SJSA1 (cell line): ENCODE measurements at regions not wholly inside any gene's neighbourhood (a gene's known extent, or its start where the extent isn't known, plus 50 kb on each side); places are given as distances from the start of the nearest gene placed in this dataset.

Experiments
- DNase-seq, 2 experiments: peaks; one replicate each; pipeline ENCODE4 v3.0.0-alpha.2; 2015 to 2020; ENCODE audit warnings: low spot score in 2 of 2, low read depth in 1 of 2
- H3K27ac ChIP-seq: fragments of 250-450 bp; sonication (Bioruptor Pico); 2 replicates; pipeline ENCODE4 v1.5.1; 2020; ENCODE audit warnings: mild to moderate bottlenecking, moderate library complexity
- H3K27me3 ChIP-seq: fragments of 250-450 bp; sonication (Bioruptor Pico); replicated peaks from 2 replicates; pipeline ENCODE4 v1.5.1; 2020; ENCODE audit warnings: mild to moderate bottlenecking, moderate library complexity
- H3K36me3 ChIP-seq: fragments of 250-450 bp; sonication (Bioruptor Pico); 2 replicates; pipeline ENCODE4 v1.5.1; 2020; ENCODE audit warnings: mild to moderate bottlenecking
- H3K4me1 ChIP-seq: fragments of 250-450 bp; sonication (Bioruptor Pico); replicated peaks from 2 replicates; pipeline ENCODE4 v1.6.1; 2021; ENCODE audit warnings: mild to moderate bottlenecking
- H3K4me3 ChIP-seq: fragments of 250-450 bp; sonication (Bioruptor Pico); 2 replicates; pipeline ENCODE4 v1.5.1; 2020; ENCODE audit warnings: mild to moderate bottlenecking
- H3K9me3 ChIP-seq: fragments of 250-450 bp; sonication (Bioruptor Pico); replicated peaks from 2 replicates; pipeline ENCODE4 v1.5.1; 2020; ENCODE audit warnings: mild to moderate bottlenecking

DNA sequence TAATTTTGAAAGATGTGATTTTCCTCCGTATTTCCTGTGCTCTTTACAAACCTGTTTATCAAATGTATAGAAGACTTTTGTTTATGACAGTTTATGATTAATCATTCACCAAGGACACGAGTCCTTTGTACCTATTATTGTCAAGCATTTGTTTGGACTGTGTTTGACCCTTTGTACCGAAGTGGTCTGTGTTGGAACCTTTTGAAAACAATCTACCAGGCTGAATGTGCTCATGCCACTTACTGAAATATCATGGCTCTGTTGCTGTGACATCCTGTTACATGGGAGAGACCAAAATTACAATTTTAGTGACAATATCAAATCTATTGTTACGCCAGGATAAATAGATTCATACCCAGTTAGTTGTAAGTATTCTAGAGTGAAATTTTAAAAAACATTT, 193.6 kb downstream of the IRS2 start:
- Histone ChIP-seq H3K4me1 (no peaks in the 10 kb centered on the region), H3K4me3 (no peak overlapping the region), H3K9me3 (no peaks in the 10 kb centered on the region), H3K27ac (no peak overlapping the region), H3K36me3 (no peaks in the 10 kb centered on the region), H3K27me3 (peaks cover 42% of the 10 kb centered on the region)
- no peak for DNase-seq

DNA sequence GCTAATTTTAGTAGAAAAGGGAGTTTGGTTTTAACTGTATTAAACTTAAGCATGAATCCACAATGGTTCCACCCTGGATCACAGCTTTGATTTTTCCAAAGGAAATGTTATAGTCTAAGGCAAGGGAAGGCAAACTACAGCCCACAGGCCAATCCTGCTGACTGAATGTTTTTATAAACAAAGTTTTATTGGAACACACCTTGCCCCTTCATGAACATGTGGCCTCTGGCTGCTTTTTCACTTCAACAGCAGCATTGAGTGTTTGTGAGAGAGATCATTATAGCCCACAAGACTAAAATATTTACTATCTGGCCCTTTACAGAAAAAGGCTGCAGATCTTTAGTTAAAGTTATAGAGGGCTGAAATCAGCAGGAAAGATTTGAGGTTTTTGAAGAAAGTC, 198.7 kb downstream of the IRS2 start:
- Histone ChIP-seq H3K9me3 (no peaks in the 10 kb centered on the region), H3K4me3 (no peak overlapping the region), H3K36me3 (no peaks in the 10 kb centered on the region), H3K27me3 (peaks cover 78% of the 10 kb centered on the region), H3K4me1 (no peaks in the 10 kb centered on the region), H3K27ac (no peak overlapping the region)
- no peak for DNase-seq

- peaks cover 76% of the 10 kb centered on the region for H3K27me3 ChIP-seq
- no peak for DNase-seq
- H3K4me3 ChIP-seq, result no peak overlapping the region
These were observed 199.7 kb downstream of the IRS2 start for GRCh38 chr13:109586509-109587346.

GRCh38 chr13:109584844-109585361, 201.5 kb downstream of the IRS2 start:
- H3K36me3 ChIP-seq, result no peaks in the 10 kb centered on the region
- no peaks in the 10 kb centered on the region for H3K4me1 ChIP-seq
- no peaks in the 10 kb centered on the region for H3K9me3 ChIP-seq
- DNase-seq, result peak in 1 of 2 experiments; percentile 49
- no peak overlapping the region for H3K27ac ChIP-seq
- H3K4me3 ChIP-seq, result no peak overlapping the region
- peaks cover 86% of the 10 kb centered on the region for H3K27me3 ChIP-seq

More at GRCh38 chr13:109586509-109587346, 199.7 kb downstream of the IRS2 start:
- H3K27ac ChIP-seq, result no peak overlapping the region
- H3K9me3 ChIP-seq, result no peaks in the 10 kb centered on the region
- H3K4me1 ChIP-seq, result no peaks in the 10 kb centered on the region
- no peaks in the 10 kb centered on the region for H3K36me3 ChIP-seq

DNA sequence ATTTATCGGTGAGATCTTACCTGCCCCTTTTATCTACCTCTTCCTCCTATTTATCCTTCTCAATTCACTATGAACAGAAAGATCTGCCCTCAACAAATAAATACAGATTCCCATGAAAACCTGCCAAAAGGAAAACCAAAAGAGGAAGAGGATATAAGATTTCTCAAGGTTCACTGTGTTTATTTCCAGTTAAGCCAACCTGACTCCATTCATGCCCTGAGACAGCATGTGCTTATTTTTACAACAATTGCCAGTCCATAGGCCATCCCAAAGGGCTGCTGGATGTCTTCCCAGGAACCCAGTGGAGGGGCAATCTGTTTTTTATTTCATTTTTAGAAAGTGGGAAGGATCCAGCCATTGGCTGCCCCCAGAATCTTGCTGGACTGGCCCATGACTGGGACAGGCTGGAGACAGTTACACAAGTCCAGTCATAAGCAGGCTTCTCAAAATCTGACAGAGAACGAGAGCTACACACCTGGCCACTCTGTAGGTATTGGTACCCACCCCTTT, 209.1 kb downstream of the IRS2 start:
- H3K36me3 ChIP-seq, result no peaks in the 10 kb centered on the region
- no peak overlapping the region for H3K4me3 ChIP-seq
- peaks cover 36% of the 10 kb centered on the region for H3K27me3 ChIP-seq
- no peak for DNase-seq
- no peak overlapping the region for H3K27ac ChIP-seq
- H3K9me3 ChIP-seq, result no peaks in the 10 kb centered on the region
- no peaks in the 10 kb centered on the region for H3K4me1 ChIP-seq

DNA sequence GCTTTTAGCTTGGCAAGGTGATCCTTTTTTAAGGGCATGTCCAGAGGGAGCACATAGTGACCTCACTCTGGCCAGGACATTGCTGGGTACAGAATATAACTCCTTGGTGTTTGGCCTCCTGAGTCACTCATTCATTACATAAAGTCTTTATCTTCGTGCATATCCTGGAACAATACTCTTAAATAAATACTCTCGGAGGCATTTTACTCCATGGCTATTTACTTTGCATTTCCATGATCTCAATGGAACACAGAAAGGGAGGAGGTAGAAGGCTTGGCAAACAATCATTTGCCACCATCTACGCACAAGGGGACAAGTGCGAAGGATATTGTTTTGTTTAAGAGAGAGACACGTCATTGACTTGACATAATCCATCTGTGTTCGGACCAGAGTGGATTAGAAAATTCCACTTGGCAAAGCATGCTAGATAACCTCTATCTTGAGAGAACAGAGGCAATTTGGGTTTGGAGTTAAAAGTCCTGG, 210.0 kb downstream of the IRS2 start:
- Histone ChIP-seq H3K27me3 (peaks cover 34% of the 10 kb centered on the region), H3K4me3 (no peak overlapping the region), H3K36me3 (no peaks in the 10 kb centered on the region), H3K4me1 (no peaks in the 10 kb centered on the region), H3K27ac (no peak overlapping the region), H3K9me3 (no peaks in the 10 kb centered on the region)
- no peak for DNase-seq

DNA sequence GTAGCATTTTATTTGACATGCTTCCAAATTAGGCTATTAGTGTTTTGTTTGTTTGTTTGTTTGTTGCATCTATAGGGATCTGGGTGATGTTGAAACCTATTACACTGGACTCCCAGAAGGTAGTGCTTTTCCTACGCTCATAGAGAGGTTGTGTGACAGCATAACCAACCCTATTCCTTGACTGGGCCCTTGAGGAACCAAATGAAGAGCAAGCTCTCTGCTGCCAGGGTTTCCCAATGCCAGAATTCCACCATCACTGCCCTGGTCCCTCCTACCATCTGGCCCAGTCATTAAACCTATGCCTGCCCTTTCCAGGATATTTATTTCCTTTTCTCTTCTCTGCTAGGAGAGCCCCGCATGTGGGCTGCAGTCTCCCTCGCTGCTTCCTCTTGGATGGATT, 210.6 kb downstream of the IRS2 start:
- peaks cover 29% of the 10 kb centered on the region for H3K27me3 ChIP-seq
- no peak overlapping the region for H3K27ac ChIP-seq
- DNase-seq, result no peak
- H3K4me1 ChIP-seq, result no peaks in the 10 kb centered on the region
- no peaks in the 10 kb centered on the region for H3K9me3 ChIP-seq
- H3K36me3 ChIP-seq, result no peaks in the 10 kb centered on the region
- H3K4me3 ChIP-seq, result no peak overlapping the region

DNA sequence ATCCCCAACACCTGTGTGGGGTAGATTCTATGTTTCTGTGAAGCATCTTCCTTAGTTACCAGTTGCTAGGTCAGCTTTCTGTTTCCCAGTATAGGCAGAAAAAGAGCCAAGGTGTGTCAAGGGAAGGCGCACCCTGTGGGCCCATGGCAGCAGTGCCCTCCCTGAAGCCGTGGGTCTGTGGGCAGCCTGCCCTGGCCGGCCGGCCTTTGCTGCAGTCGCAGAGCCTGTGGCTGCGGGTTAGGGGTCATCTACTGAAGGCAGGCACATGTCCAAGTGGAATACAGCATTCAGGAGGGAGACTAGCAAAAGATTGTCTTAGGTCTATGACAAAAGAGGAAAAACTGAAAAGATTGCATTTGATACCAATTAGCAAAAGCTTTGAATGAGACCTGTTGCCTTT, 214.0 kb downstream of the IRS2 start:
- Histone ChIP-seq H3K4me1 (no peaks in the 10 kb centered on the region), H3K27me3 (peaks cover 14% of the 10 kb centered on the region; the same call in 1 of the 2 replicates), H3K4me3 (no peak overlapping the region), H3K9me3 (no peaks in the 10 kb centered on the region), H3K27ac (no peak overlapping the region), H3K36me3 (no peaks in the 10 kb centered on the region)
- DNase-seq, result no peak

DNA sequence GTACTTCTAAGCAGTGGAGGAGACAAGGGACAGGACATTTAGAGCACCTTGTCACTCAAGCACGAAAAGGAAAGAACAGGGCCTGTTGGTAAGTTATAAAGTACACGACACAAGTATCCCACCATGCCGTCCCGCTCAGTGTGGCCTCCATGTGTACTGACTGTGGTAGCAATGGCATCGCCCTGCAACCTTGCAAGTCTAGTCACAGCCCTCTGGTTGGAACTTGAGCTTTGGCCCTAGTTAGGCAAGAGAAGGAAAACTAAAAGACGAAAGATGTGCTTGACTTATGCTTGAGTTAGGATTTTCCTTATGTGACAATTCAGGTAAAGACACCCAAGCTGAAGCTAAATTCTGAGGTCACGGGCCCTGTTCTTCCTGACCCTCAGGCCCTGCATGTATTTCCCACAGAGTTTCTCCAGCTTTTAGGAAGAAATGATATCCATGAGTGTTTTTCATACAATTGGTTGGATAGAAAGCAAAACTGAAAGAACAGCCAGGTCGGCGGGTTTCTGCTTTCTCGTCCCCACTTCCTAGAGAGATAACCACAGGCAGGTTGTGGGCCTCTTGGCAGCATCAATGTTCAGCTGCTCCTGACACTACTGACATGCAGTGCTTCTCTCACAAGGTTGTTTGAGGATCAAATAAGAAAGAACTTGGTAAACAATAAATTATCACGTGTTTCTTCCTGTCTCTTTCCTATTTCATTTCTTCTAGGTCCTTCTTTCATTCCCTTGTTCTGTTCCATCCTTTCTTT, 216.2 kb downstream of the IRS2 start:
- peaks cover 14% of the 10 kb centered on the region; the same call in 1 of the 2 replicates for H3K27me3 ChIP-seq
- H3K36me3 ChIP-seq, result no peaks in the 10 kb centered on the region
- no peaks in the 10 kb centered on the region for H3K4me1 ChIP-seq
- no peak overlapping the region for H3K4me3 ChIP-seq
- no peak overlapping the region for H3K27ac ChIP-seq
- H3K9me3 ChIP-seq, result no peaks in the 10 kb centered on the region
- no peak for DNase-seq

DNA sequence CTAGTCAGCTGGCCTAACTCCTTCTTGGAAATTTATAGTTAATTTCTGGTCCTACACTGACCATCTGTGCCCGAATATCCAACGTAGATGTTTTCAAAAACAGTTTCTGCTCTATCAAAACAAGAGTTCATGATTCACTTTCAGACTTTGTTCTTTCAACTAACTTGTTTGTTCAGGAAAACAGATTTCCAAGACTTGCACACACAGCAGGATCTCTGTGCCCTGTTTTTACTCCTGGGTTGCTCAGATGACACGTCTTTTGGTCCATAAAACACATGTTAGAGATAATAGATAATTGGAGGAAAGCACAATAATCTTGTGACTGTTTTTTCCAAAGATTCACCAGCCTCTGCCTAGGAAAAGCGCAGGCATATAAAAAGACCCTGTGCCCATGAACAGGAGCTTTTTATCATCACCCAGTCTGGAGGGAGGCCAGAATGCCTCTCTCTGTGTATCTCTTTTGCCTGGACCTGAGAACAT, 218.0 kb downstream of the IRS2 start:
- Histone ChIP-seq H3K36me3 (no peaks in the 10 kb centered on the region), H3K4me1 (no peaks in the 10 kb centered on the region), H3K27ac (no peak overlapping the region), H3K9me3 (no peaks in the 10 kb centered on the region; the same call in 1 of the 2 replicates), H3K4me3 (no peak overlapping the region), H3K27me3 (peaks cover 21% of the 10 kb centered on the region)
- DNase-seq, result no peak

DNA sequence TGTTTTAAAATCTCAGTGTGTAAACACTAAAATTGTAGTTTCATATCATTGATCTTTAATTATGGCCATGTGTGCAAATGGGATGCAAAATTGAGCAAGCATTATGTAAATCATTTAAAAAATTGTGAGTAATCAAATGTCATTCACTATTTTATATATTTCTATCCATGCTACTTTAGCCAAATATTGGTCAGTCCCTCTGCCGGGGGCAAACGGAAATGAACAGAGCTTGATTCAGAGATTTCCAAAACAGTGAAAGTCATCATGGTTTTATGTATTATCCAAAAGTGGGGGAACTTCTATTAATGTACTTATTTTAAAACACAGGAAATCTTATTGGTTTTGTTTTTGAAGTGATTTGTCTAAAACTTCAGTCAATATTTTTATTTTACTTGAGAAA, 219.1 kb downstream of the IRS2 start:
- Histone ChIP-seq H3K36me3 (no peaks in the 10 kb centered on the region), H3K27me3 (peaks cover 21% of the 10 kb centered on the region), H3K4me1 (no peaks in the 10 kb centered on the region), H3K9me3 (no peaks in the 10 kb centered on the region; the same call in 1 of the 2 replicates), H3K27ac (no peak overlapping the region), H3K4me3 (no peak overlapping the region)
- DNase-seq, result no peak

DNA sequence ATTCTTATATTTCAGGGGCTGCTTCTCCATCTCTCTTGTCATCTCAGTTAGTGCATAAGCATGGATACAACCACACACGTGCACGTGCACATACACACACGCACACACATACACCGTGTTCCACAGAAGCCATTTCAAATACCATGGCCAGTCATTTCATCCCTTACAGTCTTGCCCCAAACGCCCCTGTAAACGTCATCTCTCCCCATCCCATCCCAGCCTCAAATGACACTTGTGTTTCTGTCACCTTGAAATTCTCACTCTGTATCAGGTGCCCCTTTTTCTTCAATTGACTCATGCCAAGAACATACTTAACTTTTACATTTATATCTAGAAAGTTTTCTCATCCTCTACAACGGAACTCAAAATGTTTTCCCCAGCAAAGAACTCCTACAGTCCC, 220.5 kb downstream of the IRS2 start:
- H3K4me3 ChIP-seq, result no peak overlapping the region
- H3K9me3 ChIP-seq, result no peaks in the 10 kb centered on the region; the same call in 1 of the 2 replicates
- peaks cover 20% of the 10 kb centered on the region for H3K27me3 ChIP-seq
- H3K4me1 ChIP-seq, result no peaks in the 10 kb centered on the region
- H3K36me3 ChIP-seq, result no peaks in the 10 kb centered on the region
- H3K27ac ChIP-seq, result no peak overlapping the region
- no peak for DNase-seq

DNA sequence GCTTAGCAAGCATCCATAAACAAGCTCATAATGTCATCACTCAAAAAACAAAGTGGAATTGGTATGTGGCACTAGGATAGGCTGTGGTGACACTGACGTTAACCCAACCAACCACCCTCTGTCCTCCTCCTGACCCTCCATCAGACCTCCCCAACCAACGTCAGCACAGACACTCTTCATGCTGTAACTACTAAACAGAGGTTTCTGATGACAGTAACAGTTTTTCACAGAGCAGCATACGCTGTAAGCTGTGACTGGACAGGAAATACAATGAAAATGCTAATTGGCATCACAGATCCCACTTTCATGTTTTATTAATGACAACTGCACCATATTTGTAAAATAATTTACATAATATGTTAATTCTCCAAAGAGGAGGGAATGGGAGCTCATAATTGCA, 238.0 kb downstream of the IRS2 start:
- DNase-seq, result no peak
- Histone ChIP-seq H3K27ac (no peak overlapping the region), H3K4me1 (no peaks in the 10 kb centered on the region)

More for the DNA sequence above, 238.0 kb downstream of the IRS2 start:
- H3K27me3 ChIP-seq, result peaks cover 62% of the 10 kb centered on the region
- no peak overlapping the region for H3K4me3 ChIP-seq
- H3K36me3 ChIP-seq, result no peaks in the 10 kb centered on the region
- 0 out of 2 replicates have a peak, but pooled peaks cover 6% of the 10 kb centered on the region for H3K9me3 ChIP-seq
